ENCODE measurements at regions not wholly inside any gene's neighbourhood (a gene's known extent, or its start where the extent isn't known, plus 50 kb on each side); places are given as distances from the start of the nearest gene placed in this dataset.

GRCh38 chr10:50936335-50936734, 50.9 kb upstream of the A1CF start:
- H3K27ac ChIP-seq (ENCODE audit: low read depth, low read length) = no peak overlapping the region
- H3K9ac ChIP-seq (ENCODE audit: low read depth in 1 of 3, low read length in 3 of 3) = no peak overlapping the region
- no peak overlapping the region for H3K4me3 ChIP-seq (ENCODE audit: low read length in 3 of 3)
- H3K4me1 ChIP-seq (ENCODE audit: control insufficient read depth in 3 of 3, insufficient read depth in 3 of 3, low read length in 3 of 3) = peaks cover 1 to 9% (median 1%) of the 10 kb centered on the region in 3 donors
- H3K36me3 ChIP-seq (ENCODE audit: control insufficient read depth in 3 of 3, insufficient read depth in 3 of 3, low read length in 3 of 3) = no peaks in the 10 kb centered on the region
- no peaks in the 10 kb centered on the region for H3K27me3 ChIP-seq (ENCODE audit: control insufficient read depth in 3 of 3, insufficient read depth in 3 of 3, low read length in 3 of 3)
- no peaks in the 10 kb centered on the region for H3K9me3 ChIP-seq (ENCODE audit: control insufficient read depth in 3 of 3, low read length in 3 of 3)

- no peak overlapping the region for H3K4me3 ChIP-seq (ENCODE audit: low read length in 3 of 3)
These were observed 51.9 kb upstream of the A1CF start for GRCh38 chr10:50937230-50937907.

GRCh38 chr10:50941629-50942028, 56.2 kb upstream of the A1CF start:
- no peak overlapping the region for H3K27ac ChIP-seq (ENCODE audit: low read depth, low read length)
- H3K4me1 ChIP-seq (ENCODE audit: control insufficient read depth in 3 of 3, insufficient read depth in 3 of 3, low read length in 3 of 3) = peaks cover 4 to 12% (median 7%) of the 10 kb centered on the region in 3 donors

More at GRCh38 chr10:50937230-50937907, 51.9 kb upstream of the A1CF start:
- peaks cover 4 to 12% (median 7%) of the 10 kb centered on the region in 3 donors for H3K4me1 ChIP-seq (ENCODE audit: control insufficient read depth in 3 of 3, insufficient read depth in 3 of 3, low read length in 3 of 3)
- no peaks in the 10 kb centered on the region for H3K9me3 ChIP-seq (ENCODE audit: control insufficient read depth in 3 of 3, low read length in 3 of 3)
- H3K9ac ChIP-seq (ENCODE audit: low read depth in 1 of 3, low read length in 3 of 3) = no peak overlapping the region
- H3K27ac ChIP-seq (ENCODE audit: low read depth, low read length) = no peak overlapping the region
- no peaks in the 10 kb centered on the region for H3K36me3 ChIP-seq (ENCODE audit: control insufficient read depth in 3 of 3, insufficient read depth in 3 of 3, low read length in 3 of 3)
- no peaks in the 10 kb centered on the region for H3K27me3 ChIP-seq (ENCODE audit: control insufficient read depth in 3 of 3, insufficient read depth in 3 of 3, low read length in 3 of 3)

GRCh38 chr10:50946991-50947781, 61.8 kb upstream of the A1CF start:
- Histone ChIP-seq H3K27ac (ENCODE audit: low read depth, low read length) (no peak overlapping the region), H3K27me3 (ENCODE audit: control insufficient read depth in 3 of 3, insufficient read depth in 3 of 3, low read length in 3 of 3) (no peaks in the 10 kb centered on the region), H3K4me3 (ENCODE audit: low read length in 3 of 3) (no peak overlapping the region), H3K9ac (ENCODE audit: low read depth in 1 of 3, low read length in 3 of 3) (no peak overlapping the region), H3K36me3 (ENCODE audit: control insufficient read depth in 3 of 3, insufficient read depth in 3 of 3, low read length in 3 of 3) (no peaks in the 10 kb centered on the region), H3K4me1 (ENCODE audit: control insufficient read depth in 3 of 3, insufficient read depth in 3 of 3, low read length in 3 of 3) (no peaks in the 10 kb centered on the region), H3K9me3 (ENCODE audit: control insufficient read depth in 3 of 3, low read length in 3 of 3) (no peaks in the 10 kb centered on the region)

More at GRCh38 chr10:50941629-50942028, 56.2 kb upstream of the A1CF start:
- Histone ChIP-seq H3K27me3 (ENCODE audit: control insufficient read depth in 3 of 3, insufficient read depth in 3 of 3, low read length in 3 of 3) (no peaks in the 10 kb centered on the region), H3K4me3 (ENCODE audit: low read length in 3 of 3) (peak overlapping the region in 1 of 3 donors; percentile 15), H3K36me3 (ENCODE audit: control insufficient read depth in 3 of 3, insufficient read depth in 3 of 3, low read length in 3 of 3) (no peaks in the 10 kb centered on the region), H3K9ac (ENCODE audit: low read depth in 1 of 3, low read length in 3 of 3) (no peak overlapping the region), H3K9me3 (ENCODE audit: control insufficient read depth in 3 of 3, low read length in 3 of 3) (no peaks in the 10 kb centered on the region)

DNA sequence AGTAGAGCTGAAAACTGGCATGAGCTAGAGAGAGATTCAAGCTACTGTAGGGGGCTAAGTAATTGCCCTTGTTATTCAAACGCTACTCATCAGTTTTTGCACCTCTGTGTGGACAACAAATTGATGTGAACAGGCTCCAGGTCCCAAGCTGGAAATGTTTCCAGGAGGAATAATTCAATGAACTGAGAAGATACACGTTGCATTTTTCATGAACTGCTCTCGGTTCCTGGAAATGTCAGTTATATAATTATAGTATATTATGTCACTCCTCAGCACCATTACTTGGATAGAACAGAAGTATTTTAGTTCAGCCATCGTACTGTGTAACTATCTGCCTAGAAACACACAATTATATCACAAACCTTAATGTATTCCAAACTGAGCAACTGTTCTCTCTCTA, 65.9 kb upstream of the A1CF start:
- Histone ChIP-seq H3K9me3 (ENCODE audit: control insufficient read depth in 3 of 3, low read length in 3 of 3) (no peaks in the 10 kb centered on the region), H3K27me3 (ENCODE audit: control insufficient read depth in 3 of 3, insufficient read depth in 3 of 3, low read length in 3 of 3) (no peaks in the 10 kb centered on the region), H3K9ac (ENCODE audit: low read depth in 1 of 3, low read length in 3 of 3) (no peak overlapping the region), H3K4me1 (ENCODE audit: control insufficient read depth in 3 of 3, insufficient read depth in 3 of 3, low read length in 3 of 3) (no peaks in the 10 kb centered on the region), H3K27ac (ENCODE audit: low read depth, low read length) (no peak overlapping the region), H3K36me3 (ENCODE audit: control insufficient read depth in 3 of 3, insufficient read depth in 3 of 3, low read length in 3 of 3) (no peaks in the 10 kb centered on the region), H3K4me3 (ENCODE audit: low read length in 3 of 3) (no peak overlapping the region)

DNA sequence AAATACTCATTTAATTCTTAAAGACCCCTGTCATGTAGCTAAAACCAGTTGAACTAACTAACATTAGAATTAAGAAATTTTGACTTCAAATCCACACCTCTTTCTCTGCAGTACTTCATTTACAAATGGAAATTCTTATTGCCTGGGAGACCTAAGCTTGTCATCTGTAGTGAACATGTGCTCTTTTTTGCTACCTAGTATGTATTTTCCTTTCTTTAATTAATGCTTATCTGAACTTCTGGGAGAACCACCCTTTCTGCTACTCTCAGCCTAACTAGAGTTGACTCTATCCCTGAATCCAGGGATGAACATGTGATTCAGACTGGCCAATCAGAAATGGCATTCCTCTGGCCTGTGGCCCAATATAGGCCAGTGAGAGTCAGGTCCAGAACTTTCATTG, 75.9 kb upstream of the A1CF start:
- no peak overlapping the region for H3K9ac ChIP-seq (ENCODE audit: low read depth in 1 of 3, low read length in 3 of 3)
- no peaks in the 10 kb centered on the region for H3K36me3 ChIP-seq (ENCODE audit: control insufficient read depth in 3 of 3, insufficient read depth in 3 of 3, low read length in 3 of 3)
- H3K27ac ChIP-seq (ENCODE audit: low read depth, low read length) = no peak overlapping the region

DNA sequence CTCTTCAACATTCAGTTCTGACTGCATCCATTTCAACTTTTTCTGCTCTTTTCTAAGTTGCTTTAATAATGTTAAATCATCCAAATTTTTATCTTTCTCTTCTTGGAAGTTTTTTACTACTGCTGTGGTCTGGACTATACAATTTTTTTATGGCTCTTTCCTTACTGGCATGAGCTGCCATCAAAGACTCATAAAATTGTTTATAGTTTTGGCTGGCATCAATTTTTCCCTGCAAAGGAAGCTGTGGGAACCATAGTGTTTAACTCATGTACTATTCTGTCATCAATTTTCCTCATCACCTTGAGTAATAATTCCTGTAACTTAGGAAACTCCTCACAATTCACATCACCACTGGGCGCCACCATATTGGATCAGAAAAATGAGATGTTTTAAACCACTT, 77.6 kb upstream of the A1CF start:
- Histone ChIP-seq H3K9me3 (ENCODE audit: control insufficient read depth in 3 of 3, low read length in 3 of 3) (no peaks in the 10 kb centered on the region), H3K27me3 (ENCODE audit: control insufficient read depth in 3 of 3, insufficient read depth in 3 of 3, low read length in 3 of 3) (no peaks in the 10 kb centered on the region), H3K4me3 (ENCODE audit: low read length in 3 of 3) (no peak overlapping the region), H3K27ac (ENCODE audit: low read depth, low read length) (no peak overlapping the region), H3K36me3 (ENCODE audit: control insufficient read depth in 3 of 3, insufficient read depth in 3 of 3, low read length in 3 of 3) (no peaks in the 10 kb centered on the region), H3K9ac (ENCODE audit: low read depth in 1 of 3, low read length in 3 of 3) (no peak overlapping the region), H3K4me1 (ENCODE audit: control insufficient read depth in 3 of 3, insufficient read depth in 3 of 3, low read length in 3 of 3) (peaks cover 0 to 1% (median 0%) of the 10 kb centered on the region in 3 donors)

More for the DNA sequence above, 75.9 kb upstream of the A1CF start:
- Histone ChIP-seq H3K27me3 (ENCODE audit: control insufficient read depth in 3 of 3, insufficient read depth in 3 of 3, low read length in 3 of 3) (no peaks in the 10 kb centered on the region), H3K4me1 (ENCODE audit: control insufficient read depth in 3 of 3, insufficient read depth in 3 of 3, low read length in 3 of 3) (no peaks in the 10 kb centered on the region), H3K4me3 (ENCODE audit: low read length in 3 of 3) (no peak overlapping the region), H3K9me3 (ENCODE audit: control insufficient read depth in 3 of 3, low read length in 3 of 3) (no peaks in the 10 kb centered on the region)

DNA sequence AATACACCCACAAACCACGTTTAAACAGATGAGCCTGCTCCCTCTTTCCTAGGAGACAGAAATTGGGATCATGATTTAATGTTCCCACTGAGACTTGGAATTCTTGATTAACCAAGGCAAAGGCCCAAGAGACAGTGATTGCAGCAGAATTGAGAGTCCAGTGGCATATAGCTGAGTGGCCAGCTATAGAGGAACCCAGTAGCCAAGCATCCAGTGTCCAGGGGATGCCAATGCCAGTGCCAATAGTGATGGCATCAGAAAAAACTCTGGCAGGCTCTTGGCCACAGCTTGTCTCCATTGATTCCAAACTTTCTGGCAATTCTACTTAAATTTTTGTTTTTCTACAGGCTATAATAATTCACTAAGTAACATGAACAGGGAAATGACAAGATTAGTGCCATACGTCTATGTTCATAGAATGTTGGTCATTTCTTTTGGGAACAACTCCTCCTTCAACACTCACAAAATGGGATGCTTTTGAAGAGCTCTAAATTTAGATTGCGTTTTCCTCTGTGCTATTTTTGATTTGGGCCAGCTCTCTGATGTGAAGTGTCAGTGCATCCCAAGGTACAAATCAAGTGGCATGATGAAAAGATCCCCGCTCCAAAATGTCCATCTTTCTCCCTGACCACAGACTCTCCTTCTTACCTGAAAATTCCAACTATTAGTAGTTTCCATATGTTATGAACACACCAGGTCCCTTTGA, 83.1 kb upstream of the A1CF start:
- Histone ChIP-seq H3K4me3 (ENCODE audit: low read length in 3 of 3) (no peak overlapping the region), H3K9me3 (ENCODE audit: control insufficient read depth in 3 of 3, low read length in 3 of 3) (no peaks in the 10 kb centered on the region), H3K27me3 (ENCODE audit: control insufficient read depth in 3 of 3, insufficient read depth in 3 of 3, low read length in 3 of 3) (no peaks in the 10 kb centered on the region), H3K4me1 (ENCODE audit: control insufficient read depth in 3 of 3, insufficient read depth in 3 of 3, low read length in 3 of 3) (peaks cover 0 to 8% (median 0%) of the 10 kb centered on the region in 3 donors), H3K9ac (ENCODE audit: low read depth in 1 of 3, low read length in 3 of 3) (no peak overlapping the region), H3K36me3 (ENCODE audit: control insufficient read depth in 3 of 3, insufficient read depth in 3 of 3, low read length in 3 of 3) (no peaks in the 10 kb centered on the region), H3K27ac (ENCODE audit: low read depth, low read length) (no peak overlapping the region)

- no peak overlapping the region for H3K9ac ChIP-seq (ENCODE audit: low read depth in 1 of 3, low read length in 3 of 3)
- no peak overlapping the region for H3K27ac ChIP-seq (ENCODE audit: low read depth, low read length)
- H3K36me3 ChIP-seq (ENCODE audit: control insufficient read depth in 3 of 3, insufficient read depth in 3 of 3, low read length in 3 of 3) = no peaks in the 10 kb centered on the region
- H3K4me3 ChIP-seq (ENCODE audit: low read length in 3 of 3) = no peak overlapping the region
- H3K27me3 ChIP-seq (ENCODE audit: control insufficient read depth in 3 of 3, insufficient read depth in 3 of 3, low read length in 3 of 3) = no peaks in the 10 kb centered on the region
- H3K4me1 ChIP-seq (ENCODE audit: control insufficient read depth in 3 of 3, insufficient read depth in 3 of 3, low read length in 3 of 3) = peaks cover 0 to 8% (median 0%) of the 10 kb centered on the region in 3 donors
- no peaks in the 10 kb centered on the region for H3K9me3 ChIP-seq (ENCODE audit: control insufficient read depth in 3 of 3, low read length in 3 of 3)
These were observed 87.2 kb upstream of the A1CF start for GRCh38 chr10:50972591-50972990.

- H3K27ac ChIP-seq (ENCODE audit: low read depth, low read length) = no peak overlapping the region
- H3K27me3 ChIP-seq (ENCODE audit: control insufficient read depth in 3 of 3, insufficient read depth in 3 of 3, low read length in 3 of 3) = no peaks in the 10 kb centered on the region
- no peaks in the 10 kb centered on the region for H3K4me1 ChIP-seq (ENCODE audit: control insufficient read depth in 3 of 3, insufficient read depth in 3 of 3, low read length in 3 of 3)
- no peaks in the 10 kb centered on the region for H3K36me3 ChIP-seq (ENCODE audit: control insufficient read depth in 3 of 3, insufficient read depth in 3 of 3, low read length in 3 of 3)
- no peak overlapping the region for H3K4me3 ChIP-seq (ENCODE audit: low read length in 3 of 3)
- H3K9me3 ChIP-seq (ENCODE audit: control insufficient read depth in 3 of 3, low read length in 3 of 3) = peaks cover 0 to 3% (median 0%) of the 10 kb centered on the region in 3 donors
- H3K9ac ChIP-seq (ENCODE audit: low read depth in 1 of 3, low read length in 3 of 3) = no peak overlapping the region
These were observed 92.9 kb upstream of the PRKG1 start for GRCh38 chr10:50981385-50981784.

All from skeletal muscle tissue (tissue), 3 donors.